GM18499 (cell line): ENCODE measurements at regions not wholly inside any gene's neighbourhood (a gene's known extent, or its start where the extent isn't known, plus 50 kb on each side); places are given as distances from the start of the nearest gene placed in this dataset.
"Not testable (repeated sequence)": the region's sequence is repeated elsewhere in the genome, so short reads cannot be mapped to it uniquely, and the experiment has no call there.

ENCODE experiments used
- ATAC-seq: cut with Tn5 transposase; IDR thresholded peaks from one replicate; pipeline ENCODE4 v1.9.1; 2021; ENCODE audit warnings: moderate number of reproducible peaks; ENCODE audit not compliant: insufficient read depth, unreplicated experiment

DNA sequence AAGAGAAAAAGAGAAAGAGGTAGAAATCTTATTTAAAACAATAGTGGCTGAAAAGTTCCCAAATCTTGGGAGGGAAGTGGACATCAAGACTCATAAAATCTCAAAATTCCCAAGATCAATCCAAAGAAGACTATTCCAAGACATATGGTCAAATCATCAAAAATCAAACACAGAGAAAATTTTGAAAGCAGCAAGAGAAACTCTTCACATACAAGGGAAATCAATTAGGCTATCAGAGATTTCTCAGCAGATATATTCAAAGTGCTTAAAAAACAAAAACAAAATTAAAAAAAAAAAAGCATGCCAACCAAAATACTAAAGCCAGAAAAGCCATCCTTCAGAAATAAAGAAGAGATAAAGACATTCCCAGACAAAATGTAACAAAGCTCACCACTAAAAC, 52.6 kb upstream of the RALGPS2 start:
- ATAC-seq, result no peak

DNA sequence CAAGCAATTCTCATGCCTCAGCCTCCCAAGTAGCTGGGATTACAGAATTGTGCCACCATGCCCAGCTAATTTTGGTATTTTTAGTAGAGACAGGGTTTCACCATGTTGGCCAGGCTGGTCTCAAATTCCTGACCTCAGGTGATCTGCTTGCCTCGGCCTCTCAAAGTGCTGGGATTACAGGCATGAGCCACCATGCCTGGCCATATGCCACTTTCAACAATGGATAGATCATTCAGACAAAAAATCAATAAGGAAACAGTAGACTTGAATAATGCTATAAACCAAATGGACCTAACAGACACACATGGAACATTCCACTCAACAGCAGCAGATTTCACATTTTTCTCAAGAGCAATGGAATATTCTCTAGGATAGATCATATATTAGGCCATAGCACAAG, 50.5 kb upstream of the RALGPS2 start:
- not testable (repeated sequence) for ATAC-seq
